ENCODE measurements at regions not wholly inside any gene's neighbourhood (a gene's known extent, or its start where the extent isn't known, plus 50 kb on each side); places are given as distances from the start of the nearest gene placed in this dataset.

DNA sequence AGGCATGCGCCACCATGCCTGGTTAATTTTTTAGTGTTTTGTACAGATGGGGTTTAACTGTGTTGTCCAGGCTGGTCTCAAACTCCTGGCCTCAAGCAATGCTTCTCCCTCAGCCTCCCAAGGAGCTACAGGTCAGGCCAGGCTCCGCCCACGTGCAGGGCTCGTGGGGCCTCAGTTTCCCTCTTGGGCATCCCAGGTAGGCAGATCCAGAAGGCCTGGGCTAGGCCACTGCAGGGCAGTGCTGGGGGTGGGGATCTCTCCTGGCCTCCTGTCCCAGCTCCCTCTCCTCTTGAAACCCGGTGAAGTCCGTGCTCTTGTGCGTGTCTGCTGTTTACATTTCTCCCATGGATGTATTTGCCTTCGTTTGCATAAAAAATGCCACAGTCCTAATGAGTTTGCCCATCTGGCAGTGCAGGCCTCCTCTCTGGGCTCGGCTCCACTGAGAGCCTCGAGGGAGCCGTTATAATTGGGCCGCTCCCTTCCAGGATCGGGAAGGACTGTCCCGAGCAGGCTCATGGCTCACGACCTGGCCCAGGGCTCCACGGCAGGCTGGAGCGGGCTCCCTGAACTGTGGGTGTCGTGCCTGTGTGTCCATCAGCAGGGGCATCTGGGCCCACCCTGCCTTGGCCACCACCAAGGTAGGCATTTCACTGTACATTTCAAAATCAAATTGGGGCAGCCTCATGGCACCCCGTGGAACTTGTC, 52.6 kb upstream of the RUFY1 start:
- intact Hi-C loops (cut with DNase I), result no loop called here
- DNase-seq (peak; percentile 34), ATAC-seq (ENCODE audit: poor library complexity) (no peak)

DNA sequence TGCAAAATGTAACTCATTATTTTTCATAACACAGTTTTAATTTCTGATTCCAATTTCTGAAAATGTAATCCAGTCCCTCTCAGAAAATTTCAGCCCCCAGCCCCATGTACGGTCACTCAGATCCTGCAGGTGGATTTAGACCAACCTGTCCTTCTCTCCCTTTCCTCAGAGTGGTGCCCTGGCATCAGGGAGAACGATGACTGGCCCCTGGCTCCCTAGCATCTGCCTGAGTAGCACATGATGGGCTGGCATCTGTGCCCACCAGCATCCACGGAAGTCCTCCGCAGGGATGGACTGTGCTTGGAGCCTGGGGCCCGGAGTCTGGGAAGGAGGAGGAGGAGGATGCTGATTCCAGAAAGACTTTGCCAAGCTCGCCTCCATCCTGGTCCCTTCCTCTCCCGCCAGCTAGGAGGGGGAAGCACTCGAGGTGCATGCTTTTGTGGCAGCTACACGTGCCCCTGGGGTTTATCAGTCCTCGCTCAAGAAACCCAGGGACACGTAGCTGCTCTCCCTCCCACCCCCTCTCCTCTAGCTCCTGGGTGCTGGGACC, 54.4 kb upstream of the RUFY1 start:
- DNase-seq (peak; percentile 27), ATAC-seq (ENCODE audit: poor library complexity) (no peak)
- intact Hi-C loops (cut with DNase I), result no loop called here

DNA sequence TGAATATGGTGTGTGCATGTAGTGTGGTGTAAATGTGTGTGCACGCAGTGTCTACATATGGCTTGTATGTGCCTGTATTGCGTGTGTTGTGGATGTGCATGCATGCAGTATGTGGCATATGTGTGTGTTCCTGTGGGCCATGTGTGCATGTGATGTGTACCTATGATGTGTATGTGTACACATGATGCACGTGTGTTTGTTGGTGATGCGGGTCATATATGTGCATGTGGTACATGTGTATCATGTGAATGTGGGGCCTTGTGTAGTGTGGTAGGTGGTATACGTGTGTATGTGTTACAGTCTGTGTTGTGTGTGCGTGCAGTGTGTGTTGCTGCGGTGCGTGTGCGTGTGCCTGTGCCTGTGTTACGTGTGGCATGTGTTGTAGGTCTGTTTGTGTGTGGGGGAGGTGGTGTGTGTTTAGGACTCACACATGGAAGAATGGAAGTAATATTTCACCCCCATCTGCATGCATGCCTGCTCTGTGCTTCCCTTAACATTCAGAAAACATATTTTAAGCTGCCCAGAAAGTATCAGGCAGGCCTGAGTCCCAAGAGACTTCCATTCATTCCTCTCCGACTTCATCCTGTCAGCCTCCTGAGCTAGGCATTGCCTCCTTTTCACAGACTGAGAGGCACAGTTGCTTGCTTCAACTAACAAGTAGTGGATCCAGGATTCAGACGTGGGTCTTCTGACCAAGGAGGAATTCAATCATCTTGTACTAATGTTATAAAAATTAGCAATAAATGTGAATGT, 55.4 kb upstream of the RUFY1 start:
- intact Hi-C loops (cut with DNase I), result loop anchor here (5.0 kb wide), 1 partner anchor 328 kb away; no protein-coding TSS in a partner anchor
- peak; percentile 8 for DNase-seq
- ATAC-seq (ENCODE audit: poor library complexity), result no peak

DNA sequence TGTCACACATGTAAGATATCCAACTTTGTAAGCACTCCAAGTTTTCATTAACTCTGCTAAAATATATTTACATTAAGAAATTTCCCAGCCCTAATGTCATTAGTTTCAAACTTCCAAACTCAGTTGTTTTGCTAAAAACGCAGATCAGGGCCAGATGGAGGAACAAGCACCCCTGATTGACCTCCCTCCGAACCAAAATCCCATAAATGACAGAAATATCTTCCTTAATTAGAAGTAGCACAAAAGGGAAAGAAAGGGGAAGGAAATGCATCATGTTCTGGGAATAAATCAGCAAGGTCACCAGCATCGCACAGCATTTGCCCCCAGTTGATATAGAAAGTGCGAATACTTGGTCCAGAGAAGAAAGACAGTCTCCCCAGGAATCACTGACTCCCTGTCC, 61.4 kb upstream of the RUFY1 start:
- DNase-seq (no peak), ATAC-seq (ENCODE audit: poor library complexity) (no peak)
- intact Hi-C loops (cut with DNase I), result no loop called here

DNA sequence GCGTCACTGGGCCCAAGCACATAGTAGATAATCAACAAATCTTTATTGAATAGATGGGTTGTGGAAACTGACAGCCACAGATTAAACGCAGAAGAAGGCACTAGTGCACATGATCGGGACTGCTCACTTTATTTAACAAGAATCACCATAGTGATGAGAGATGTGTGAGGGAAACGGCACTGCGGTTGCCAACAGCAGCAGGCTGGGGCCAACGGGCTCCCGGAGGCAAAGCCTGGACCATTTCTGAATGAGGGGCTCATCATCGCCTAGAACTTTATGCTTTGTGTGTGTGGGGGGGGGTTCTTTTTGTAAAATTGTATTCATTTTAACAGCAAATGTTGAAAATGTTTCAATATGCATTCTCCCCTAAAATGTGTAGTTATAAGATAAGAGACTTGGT, 61.9 kb upstream of the RUFY1 start:
- DNase-seq (no peak), ATAC-seq (ENCODE audit: poor library complexity) (no peak)
- intact Hi-C loops (cut with DNase I), result no loop called here

DNA sequence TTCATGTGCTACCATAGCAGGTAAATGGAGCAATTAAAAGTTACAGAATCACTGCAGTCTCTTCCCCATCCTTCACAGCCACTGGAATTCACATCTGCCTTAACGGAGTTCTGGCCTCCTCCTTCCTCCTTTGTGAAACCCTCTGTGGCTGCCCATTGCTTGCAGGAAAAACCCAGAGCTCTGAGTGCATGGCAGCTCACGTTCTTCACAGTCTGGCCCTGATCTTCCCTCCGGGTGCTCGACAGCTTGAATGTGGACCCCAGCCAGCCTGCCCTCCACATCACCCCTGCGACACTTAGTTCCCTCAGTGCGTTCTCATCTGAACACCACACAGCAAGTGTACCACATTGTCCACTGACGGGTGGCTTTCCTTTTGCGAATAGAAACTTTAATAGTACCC, 63.2 kb upstream of the RUFY1 start:
- ATAC-seq (ENCODE audit: poor library complexity) (no peak), DNase-seq (no peak)
- intact Hi-C loops (cut with DNase I), result no loop called here

DNA sequence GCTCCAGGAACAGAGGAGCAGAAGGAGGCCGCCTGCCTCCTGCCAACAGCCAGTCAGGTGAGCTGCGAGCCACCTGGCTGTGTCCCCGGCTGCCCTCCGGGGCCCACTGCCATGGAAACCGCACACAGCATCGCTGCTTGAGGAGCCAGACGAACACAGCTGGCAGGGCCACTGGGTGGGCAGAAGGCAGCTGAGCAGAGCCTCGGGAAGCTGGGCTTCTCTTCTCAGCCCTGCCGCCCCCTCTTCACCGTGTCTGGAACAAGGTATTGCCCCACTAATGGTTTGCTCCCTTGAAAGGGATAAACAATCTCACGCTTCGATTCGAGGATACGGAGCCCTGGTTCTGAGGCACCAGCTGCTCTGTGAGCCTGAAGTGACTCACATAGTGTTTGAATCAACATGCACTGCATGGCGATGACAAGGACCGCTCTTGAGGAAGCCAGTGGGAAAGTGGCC, 63.7 kb upstream of the RUFY1 start:
- no peak for DNase-seq
- intact Hi-C loops (cut with DNase I), result no loop called here
- no peak for ATAC-seq (ENCODE audit: poor library complexity)

DNA sequence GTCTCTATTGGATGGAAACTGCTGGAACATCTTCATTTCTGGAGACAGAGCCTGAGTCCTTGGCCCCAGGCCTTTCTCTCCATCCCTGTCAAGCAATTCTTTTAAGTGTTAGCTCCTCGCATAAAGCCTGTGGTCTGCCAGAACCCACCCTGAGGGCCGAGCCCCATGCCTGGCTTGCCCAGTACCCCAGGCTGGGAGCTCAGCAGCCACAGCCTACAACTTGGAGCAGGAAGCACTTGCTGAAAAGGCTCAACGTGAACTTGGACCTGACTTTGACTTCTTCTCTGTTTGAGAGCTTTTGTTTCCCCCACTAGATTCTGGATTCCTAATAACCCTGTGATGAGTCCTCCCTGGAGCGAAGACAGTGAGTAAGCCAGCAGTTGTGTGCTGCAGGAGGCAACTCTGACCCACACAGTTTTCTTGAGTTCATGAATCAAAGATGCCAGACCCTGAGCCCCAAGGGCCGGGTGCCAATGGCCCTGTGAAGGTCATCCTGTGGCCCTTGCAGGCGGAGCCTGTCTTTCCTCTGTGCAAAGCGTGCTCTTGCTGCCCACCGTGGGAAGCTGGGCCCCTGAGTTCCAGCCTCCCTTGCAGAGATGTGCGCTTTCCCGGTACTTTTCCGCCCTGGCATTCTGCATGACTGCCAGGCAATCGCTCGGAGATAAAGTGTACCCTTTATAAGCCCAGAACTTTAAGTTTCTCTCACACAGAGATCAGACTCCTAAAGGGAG, 64.3 kb upstream of the RUFY1 start:
- no peak for DNase-seq
- intact Hi-C loops (cut with DNase I), result no loop called here
- no peak for ATAC-seq (ENCODE audit: poor library complexity)

DNA sequence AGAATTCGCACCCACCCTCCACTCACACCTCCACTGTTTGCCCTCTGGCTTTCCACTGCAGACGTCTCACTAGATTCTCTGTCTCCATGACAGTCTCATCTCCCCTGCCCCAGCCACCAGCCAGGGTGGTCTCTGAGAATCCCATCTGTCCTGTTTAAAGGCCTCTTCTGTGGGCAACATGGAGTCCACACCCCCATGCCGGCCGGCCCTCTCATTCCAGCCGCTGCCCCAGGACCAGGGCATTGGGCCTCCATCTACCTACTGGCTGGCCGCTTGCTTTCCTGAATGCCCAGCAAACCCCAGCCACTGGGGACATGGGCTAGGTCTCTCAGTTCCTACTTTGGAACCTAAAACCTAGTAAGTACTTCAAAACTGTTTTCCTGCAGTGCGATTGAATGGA, 65.6 kb upstream of the RUFY1 start:
- intact Hi-C loops (cut with DNase I), result no loop called here
- no peak for ATAC-seq (ENCODE audit: poor library complexity)
- DNase-seq, result no peak

DNA sequence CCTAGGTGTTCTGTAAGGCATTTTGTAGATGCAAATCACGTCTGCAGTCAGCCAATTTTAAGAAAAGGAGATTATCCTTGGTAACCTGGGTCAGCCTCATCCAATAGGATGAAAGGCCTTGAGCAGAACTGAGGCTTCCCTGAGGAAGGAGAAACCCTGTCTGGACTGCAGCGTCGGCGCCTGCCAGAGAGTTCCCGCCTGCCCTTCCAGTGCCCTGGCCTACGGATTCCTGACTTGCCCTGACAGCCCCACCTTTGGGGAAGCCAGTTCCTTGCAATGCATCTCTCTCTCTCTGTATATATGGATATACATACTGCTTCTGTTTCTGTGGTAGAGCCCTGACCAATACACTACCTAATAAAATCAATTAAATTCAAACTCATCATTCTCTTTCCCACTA, 66.2 kb upstream of the RUFY1 start:
- DNase-seq (no peak), ATAC-seq (ENCODE audit: poor library complexity) (no peak)
- intact Hi-C loops (cut with DNase I), result no loop called here

DNA sequence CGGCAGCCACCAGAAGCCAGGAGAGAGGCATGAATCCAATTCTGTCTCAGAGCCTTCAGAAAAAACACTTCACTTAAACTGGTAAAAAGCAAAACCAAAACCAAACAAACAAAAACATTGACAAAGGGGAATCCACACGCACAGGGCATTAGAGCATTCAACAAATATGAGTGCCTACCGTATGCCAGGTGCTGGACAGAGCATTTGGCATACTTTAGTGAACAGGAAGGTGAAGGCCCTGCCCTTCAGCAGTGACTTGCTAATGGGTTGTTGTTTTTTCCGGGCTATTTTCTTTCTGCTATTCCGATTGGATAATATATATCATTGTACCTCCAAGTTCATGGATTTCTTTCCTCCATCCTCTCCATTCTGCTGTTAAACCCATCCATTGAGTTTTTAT, 71.7 kb upstream of the RUFY1 start:
- no peak for ATAC-seq (ENCODE audit: poor library complexity)
- intact Hi-C loops (cut with DNase I), result no loop called here

DNA sequence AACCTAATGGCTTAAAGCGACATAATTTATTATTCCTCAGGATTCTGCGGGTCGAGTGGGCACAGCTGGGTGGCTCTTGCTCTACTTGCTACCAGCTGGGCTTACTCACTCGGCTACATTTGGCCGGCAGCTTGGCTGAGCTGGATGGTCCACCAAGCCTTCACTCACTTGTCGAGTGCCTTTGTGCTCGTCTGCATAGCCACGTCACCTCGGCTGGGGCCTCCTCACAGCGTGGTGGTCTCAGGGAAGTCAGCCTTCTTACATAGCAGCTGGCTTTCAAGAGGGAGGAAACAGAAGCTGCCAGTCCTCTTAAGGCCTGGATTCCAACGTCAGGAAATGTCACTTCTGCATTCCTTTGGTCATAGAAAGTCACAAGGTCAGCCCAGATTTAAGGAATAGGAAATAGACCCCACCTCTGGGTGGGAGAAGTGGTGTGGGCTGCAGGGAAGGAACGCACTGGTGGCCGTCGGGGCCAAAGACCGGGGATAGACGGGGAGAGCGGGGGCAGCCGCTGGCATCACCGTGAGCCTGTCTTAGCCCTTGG, 75.1 kb upstream of the RUFY1 start:
- no peak for DNase-seq
- no peak for ATAC-seq (ENCODE audit: poor library complexity)
- intact Hi-C loops (cut with DNase I), result no loop called here

More for the DNA sequence above, 71.7 kb upstream of the RUFY1 start:
- no peak for DNase-seq

DNA sequence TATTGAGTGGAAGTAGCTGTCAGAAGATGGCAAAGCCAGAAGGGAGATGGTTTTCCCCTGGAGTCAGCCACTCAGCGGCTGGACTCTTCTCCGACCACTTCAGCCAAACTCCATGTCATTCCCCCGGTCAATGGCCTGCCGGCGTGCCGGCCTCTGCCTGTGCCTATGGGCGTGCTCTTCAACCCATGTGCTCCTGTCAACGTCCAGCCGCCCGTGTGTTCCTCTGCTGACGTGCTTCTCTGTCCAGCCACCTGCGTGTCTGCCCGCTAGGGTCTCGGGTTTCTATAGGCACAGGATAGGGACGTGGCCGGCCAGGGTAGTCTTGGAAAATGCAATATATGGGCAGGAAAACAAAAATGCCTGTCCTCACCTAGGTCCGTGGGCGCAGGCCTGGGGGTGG, 77.7 kb upstream of the RUFY1 start:
- ATAC-seq (ENCODE audit: poor library complexity) (no peak), DNase-seq (no peak)
- intact Hi-C loops (cut with DNase I), result no loop called here

DNA sequence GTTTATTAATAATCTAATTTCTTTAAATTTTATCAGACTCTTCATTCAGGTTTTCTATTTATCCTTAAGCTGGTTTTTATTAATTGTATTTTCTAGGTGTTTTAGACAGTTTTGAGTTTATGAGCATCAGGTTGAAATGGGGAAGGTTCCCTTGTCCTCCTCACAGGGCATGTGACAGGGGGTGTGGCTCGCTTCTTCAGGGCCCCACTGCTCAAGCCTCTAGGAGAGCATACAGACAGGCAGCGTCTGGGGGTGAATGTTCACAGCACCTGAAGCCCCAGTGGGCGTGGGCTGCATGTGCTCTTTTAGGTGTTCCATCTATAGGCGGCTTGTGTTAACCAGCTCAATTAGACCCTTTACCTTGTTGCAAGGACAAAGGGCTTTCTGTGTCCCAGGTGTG, 78.2 kb upstream of the RUFY1 start:
- intact Hi-C loops (cut with DNase I), result no loop called here
- ATAC-seq (ENCODE audit: poor library complexity) (no peak), DNase-seq (no peak)

DNA sequence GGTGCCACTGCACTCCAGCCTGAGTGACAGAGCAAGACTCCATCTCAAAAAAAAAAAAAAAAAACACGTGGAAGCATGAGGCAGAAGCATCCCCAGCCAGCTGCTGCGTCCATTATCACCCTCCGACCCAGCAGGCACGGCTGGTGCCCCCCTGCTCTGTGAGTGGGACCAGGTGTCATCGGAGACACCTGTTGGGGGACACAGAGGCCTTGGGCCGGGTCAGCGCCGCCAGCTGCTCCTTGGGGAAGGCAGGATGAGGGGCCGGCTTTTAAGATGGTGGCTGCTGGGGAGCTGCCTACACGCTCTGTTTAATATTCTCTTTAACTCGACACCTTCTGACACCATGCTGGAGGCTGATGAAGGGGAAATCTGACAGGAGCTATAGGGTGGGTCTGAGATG, 80.2 kb upstream of the RUFY1 start:
- intact Hi-C loops (cut with DNase I), result no loop called here
- DNase-seq (no peak), ATAC-seq (ENCODE audit: poor library complexity) (no peak)

DNA sequence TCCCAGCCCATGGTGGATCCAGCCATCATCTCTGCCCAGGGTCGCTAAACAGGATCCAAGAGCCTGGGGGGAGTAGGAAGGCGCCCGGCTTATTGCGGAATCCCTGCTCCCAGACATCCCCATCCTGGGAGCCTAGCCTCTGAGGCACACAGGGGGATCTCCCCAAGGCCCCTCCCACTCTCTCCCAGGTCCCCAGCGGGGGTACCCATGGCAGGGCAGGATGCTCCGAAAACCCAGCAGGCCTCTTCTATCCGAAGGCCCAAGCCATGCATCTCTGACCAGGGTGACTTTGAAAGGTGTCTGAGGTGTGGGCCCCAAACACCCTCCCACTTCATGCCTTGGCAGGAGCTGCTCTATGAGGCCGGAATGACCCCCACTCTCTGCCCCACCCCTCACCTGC, 81.7 kb upstream of the RUFY1 start:
- ATAC-seq (ENCODE audit: poor library complexity) (no peak), DNase-seq (no peak)
- intact Hi-C loops (cut with DNase I), result no loop called here

DNA sequence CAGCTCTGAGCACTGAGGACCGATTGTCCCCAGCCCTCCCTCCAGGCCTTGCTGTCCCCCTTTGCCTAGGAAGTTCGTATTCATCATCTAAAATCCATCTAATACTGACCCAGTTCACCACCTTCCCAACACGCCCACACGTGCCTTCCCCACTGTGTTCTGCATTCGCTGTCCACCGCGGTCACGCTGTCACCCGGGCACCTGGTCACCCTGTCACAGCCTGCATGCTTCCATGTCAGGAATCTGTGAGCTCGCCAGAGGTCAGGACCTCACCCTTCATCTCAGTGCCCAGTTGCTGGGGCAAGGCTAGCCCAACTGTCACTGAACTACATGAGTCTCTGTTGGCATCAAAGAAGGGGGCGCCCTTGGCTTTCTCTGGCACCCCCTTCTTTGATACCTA, 82.9 kb upstream of the RUFY1 start:
- no peak for ATAC-seq (ENCODE audit: poor library complexity)
- DNase-seq, result no peak
- intact Hi-C loops (cut with DNase I), result no loop called here

DNA sequence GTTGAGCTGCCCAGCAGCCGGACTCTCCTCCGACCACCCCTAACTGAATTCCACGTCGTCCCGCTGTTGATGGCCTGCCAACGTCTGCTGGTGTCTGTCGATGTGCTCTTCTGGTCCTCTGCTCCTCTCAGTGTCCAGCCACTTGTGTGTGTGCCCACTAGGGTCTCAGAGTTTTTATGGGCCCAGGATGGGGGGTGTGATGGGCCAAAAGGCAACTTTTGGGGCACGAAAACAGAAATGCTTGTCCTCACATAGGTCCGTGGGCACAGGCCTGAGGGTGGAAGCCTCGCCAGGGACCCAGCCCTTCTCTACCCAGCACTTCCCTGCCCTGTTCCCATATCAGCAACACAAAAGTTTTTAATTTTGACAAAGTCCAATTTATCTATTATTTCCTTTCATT, 85.7 kb upstream of the RUFY1 start:
- intact Hi-C loops (cut with DNase I), result no loop called here
- DNase-seq (no peak), ATAC-seq (ENCODE audit: poor library complexity) (no peak)

DNA sequence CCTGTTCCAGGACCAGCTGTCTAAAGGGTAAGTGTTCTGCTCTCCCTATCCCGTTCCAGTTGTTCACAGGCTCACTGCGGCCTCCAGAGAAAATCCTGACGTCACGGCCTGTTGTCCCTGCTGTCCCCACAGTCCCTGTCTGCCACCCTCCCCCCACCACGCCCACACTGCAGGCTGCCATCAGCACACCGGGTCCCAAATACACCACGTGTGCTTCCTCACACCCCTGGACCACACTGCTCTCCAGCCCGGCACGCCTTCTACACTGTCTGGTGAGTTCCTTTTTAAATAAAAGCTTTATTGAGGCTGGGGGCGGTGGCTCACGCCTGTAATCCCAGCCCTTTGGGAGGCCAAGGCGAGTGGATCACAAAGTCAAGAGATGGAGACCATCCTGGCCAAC, 88.3 kb upstream of the RUFY1 start:
- ATAC-seq (ENCODE audit: poor library complexity) (no peak), DNase-seq (no peak)
- intact Hi-C loops (cut with DNase I), result no loop called here
